ENCODE measurements at regions not wholly inside any gene's neighbourhood (a gene's known extent, or its start where the extent isn't known, plus 50 kb on each side); places are given as distances from the start of the nearest gene placed in this dataset.

DNA sequence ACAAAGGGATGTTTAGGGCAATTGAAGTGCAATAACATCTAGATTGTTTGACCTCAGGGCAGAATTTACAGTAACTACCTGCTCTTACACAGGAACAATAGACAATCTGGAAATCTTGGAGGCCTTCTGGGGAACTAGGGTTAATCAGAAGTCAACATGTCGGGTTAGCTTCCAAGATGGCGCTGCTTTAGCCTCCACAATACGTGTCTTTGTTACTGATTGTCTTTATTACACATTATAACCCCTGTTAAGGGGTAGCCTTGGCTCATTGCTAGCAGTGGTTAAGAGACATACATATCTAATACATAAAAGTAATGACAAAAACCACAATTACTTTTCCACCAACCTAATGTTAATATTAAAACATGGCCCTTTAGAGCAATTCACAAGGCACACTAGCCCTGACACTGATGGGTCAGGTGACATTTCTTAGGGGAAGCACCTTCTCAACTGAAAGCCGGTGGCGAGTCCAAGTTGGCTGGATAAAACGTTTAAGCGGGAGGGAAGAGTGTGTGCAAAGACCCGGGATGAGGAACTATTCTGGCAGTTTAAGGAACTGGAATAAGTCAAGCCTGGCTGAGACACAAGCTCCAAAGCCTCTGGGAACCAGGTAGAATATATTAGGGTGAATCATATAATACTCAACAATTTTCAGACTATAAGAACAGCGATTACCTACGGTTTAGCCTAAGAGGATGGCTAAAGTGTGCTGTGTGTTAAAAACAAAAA is 236.9 kb downstream of the BCAS1 start:
- Histone ChIP-seq H3K79me2 (ENCODE audit: control insufficient read depth, low read length) (no peaks in the 10 kb centered on the region), H3K4me1 (ENCODE audit: control insufficient read depth, low read length) (peaks cover 67% of the 10 kb centered on the region), H4K20me1 (ENCODE audit: control insufficient read depth, insufficient read depth, low read depth, low read length) (no peaks in the 10 kb centered on the region), H3K4me3 (ENCODE audit: low read length) (peak overlapping the region; percentile 4; the same call in 1 of the 2 replicates), H3K36me3 (ENCODE audit: control insufficient read depth, low read length) (no peaks in the 10 kb centered on the region), H3K4me2 (ENCODE audit: low read length) (peak overlapping the region; percentile 42), H3K9me2 (replicated peaks; ENCODE audit: control insufficient read depth, low read length) (no peaks in the 10 kb centered on the region), H3K27ac (ENCODE audit: low read depth, low read length) (peak overlapping the region; percentile 17; the same call in 1 of the 2 replicates), H3F3A (ENCODE audit: control insufficient read depth, insufficient read depth) (peaks cover 22% of the 10 kb centered on the region), H3K9me3 (ENCODE audit: control insufficient read depth, insufficient read depth, low read length) (0 out of 2 replicates have a peak, but pooled peaks cover 2% of the 10 kb centered on the region), H3K27me3 (ENCODE audit: control insufficient read depth, low read length) (no peaks in the 10 kb centered on the region)
- TF ChIP-seq, protein P1, sequence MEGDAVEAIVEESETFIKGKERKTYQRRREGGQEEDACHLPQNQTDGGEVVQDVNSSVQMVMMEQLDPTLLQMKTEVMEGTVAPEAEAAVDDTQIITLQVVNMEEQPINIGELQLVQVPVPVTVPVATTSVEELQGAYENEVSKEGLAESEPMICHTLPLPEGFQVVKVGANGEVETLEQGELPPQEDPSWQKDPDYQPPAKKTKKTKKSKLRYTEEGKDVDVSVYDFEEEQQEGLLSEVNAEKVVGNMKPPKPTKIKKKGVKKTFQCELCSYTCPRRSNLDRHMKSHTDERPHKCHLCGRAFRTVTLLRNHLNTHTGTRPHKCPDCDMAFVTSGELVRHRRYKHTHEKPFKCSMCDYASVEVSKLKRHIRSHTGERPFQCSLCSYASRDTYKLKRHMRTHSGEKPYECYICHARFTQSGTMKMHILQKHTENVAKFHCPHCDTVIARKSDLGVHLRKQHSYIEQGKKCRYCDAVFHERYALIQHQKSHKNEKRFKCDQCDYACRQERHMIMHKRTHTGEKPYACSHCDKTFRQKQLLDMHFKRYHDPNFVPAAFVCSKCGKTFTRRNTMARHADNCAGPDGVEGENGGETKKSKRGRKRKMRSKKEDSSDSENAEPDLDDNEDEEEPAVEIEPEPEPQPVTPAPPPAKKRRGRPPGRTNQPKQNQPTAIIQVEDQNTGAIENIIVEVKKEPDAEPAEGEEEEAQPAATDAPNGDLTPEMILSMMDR (IDR thresholded peaks at IDR 0.05; ENCODE audit: low read depth, low read length, poor library complexity, severe bottlenecking), result no peak
- no peak for TF ChIP-seq EZH2phosphoT487 (IDR thresholded peaks at IDR 0.05; ENCODE audit: borderline replicate concordance, low read length)

DNA sequence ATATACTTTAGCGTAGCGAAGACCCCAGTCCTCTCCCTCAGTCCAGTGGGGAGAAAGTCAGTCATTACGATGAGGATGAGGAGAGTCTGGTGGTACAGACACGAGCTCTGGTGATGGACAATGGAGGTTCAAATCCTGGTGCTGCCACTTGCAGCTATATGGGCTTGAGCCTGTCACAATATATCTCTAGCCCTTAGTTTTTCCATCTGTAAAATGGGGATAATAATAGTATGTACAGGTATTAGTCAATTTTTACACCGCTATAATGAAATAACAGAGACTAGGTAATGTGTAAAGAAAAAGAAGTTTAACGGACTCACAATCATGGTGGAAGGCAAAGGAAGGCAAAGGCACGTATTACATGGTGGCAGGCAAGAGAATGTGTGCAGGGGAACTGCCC is 237.9 kb downstream of the BCAS1 start:
- no peak for TF ChIP-seq EZH2phosphoT487 (IDR thresholded peaks at IDR 0.05; ENCODE audit: borderline replicate concordance, low read length)
- TF ChIP-seq, protein P1 (IDR thresholded peaks at IDR 0.05; ENCODE audit: low read depth, low read length, poor library complexity, severe bottlenecking), result no peak
- Histone ChIP-seq H3K79me2 (ENCODE audit: control insufficient read depth, low read length) (no peaks in the 10 kb centered on the region), H3F3A (ENCODE audit: control insufficient read depth, insufficient read depth) (peaks cover 15% of the 10 kb centered on the region), H3K4me1 (ENCODE audit: control insufficient read depth, low read length) (peaks cover 70% of the 10 kb centered on the region), H3K4me3 (ENCODE audit: low read length) (no peak overlapping the region), H3K36me3 (ENCODE audit: control insufficient read depth, low read length) (no peaks in the 10 kb centered on the region), H3K9me3 (ENCODE audit: control insufficient read depth, insufficient read depth, low read length) (0 out of 2 replicates have a peak, but pooled peaks cover 2% of the 10 kb centered on the region), H3K27me3 (ENCODE audit: control insufficient read depth, low read length) (no peaks in the 10 kb centered on the region), H3K27ac (ENCODE audit: low read depth, low read length) (no peak overlapping the region), H3K9me2 (replicated peaks; ENCODE audit: control insufficient read depth, low read length) (no peaks in the 10 kb centered on the region), H4K20me1 (ENCODE audit: control insufficient read depth, insufficient read depth, low read depth, low read length) (no peaks in the 10 kb centered on the region), H3K4me2 (ENCODE audit: low read length) (no peak overlapping the region)

GRCh38 chr20:53831812-53832211 is 238.2 kb upstream of the ZNF217 start:
- H3K4me2 ChIP-seq (ENCODE audit: low read length), result no peak overlapping the region
- no peaks in the 10 kb centered on the region for H3K27me3 ChIP-seq (ENCODE audit: control insufficient read depth, low read length)
- no peak overlapping the region for H3K27ac ChIP-seq (ENCODE audit: low read depth, low read length)
- H3K4me3 ChIP-seq (ENCODE audit: low read length), result no peak overlapping the region
- no peaks in the 10 kb centered on the region for H3K36me3 ChIP-seq (ENCODE audit: control insufficient read depth, low read length)
- TF ChIP-seq, protein P1 (IDR thresholded peaks at IDR 0.05; ENCODE audit: low read depth, low read length, poor library complexity, severe bottlenecking), result no peak
- no peak for TF ChIP-seq EZH2phosphoT487 (IDR thresholded peaks at IDR 0.05; ENCODE audit: borderline replicate concordance, low read length)
- no peaks in the 10 kb centered on the region for H3K9me2 ChIP-seq (replicated peaks; ENCODE audit: control insufficient read depth, low read length)
- no peaks in the 10 kb centered on the region for H3K79me2 ChIP-seq (ENCODE audit: control insufficient read depth, low read length)
- no peaks in the 10 kb centered on the region for H3K9me3 ChIP-seq (ENCODE audit: control insufficient read depth, insufficient read depth, low read length)
- peaks cover 15% of the 10 kb centered on the region for H3F3A ChIP-seq (ENCODE audit: control insufficient read depth, insufficient read depth)
- H4K20me1 ChIP-seq (ENCODE audit: control insufficient read depth, insufficient read depth, low read depth, low read length), result no peaks in the 10 kb centered on the region
- peaks cover 77% of the 10 kb centered on the region for H3K4me1 ChIP-seq (ENCODE audit: control insufficient read depth, low read length)

Data from DOHH2 (cell line).